ENCODE measurements at regions not wholly inside any gene's neighbourhood (a gene's known extent, or its start where the extent isn't known, plus 50 kb on each side); places are given as distances from the start of the nearest gene placed in this dataset.

- no peak for TF ChIP-seq CTCF (IDR thresholded peaks at IDR 0.05)
- Histone ChIP-seq H3K27ac (no peak overlapping the region), H3K27me3 (no peaks in the 10 kb centered on the region), H3K4me1 (no peaks in the 10 kb centered on the region), H3K36me3 (no peaks in the 10 kb centered on the region), H3K9me3 (no peaks in the 10 kb centered on the region), H3K4me3 (no peak overlapping the region)
- DNase-seq (ENCODE audit: low spot score), result no peak
Observed at GRCh38 chr9:1606253-1606652, 408.9 kb upstream of the SMARCA2 start.

DNA sequence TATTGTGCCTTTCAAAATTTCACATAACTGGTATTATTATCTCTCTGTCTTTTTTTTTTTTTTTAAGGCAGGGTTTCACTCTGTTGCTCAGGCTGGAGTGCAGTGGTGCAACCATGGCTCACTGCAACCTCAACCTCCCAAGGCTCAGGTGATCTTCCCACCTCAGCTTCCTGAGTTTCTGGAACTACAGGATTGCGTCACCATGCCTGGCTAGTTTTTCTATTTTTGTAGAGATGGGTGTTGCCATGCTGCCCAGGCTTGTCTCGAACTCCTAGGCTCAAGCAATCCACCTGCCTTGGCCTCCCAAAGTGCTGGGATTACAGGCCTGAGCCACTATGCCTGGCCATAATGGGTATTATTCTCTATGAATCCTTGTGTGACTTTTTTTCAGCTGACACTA is 402.3 kb upstream of the SMARCA2 start:
- no peaks in the 10 kb centered on the region for H3K4me1 ChIP-seq
- H3K36me3 ChIP-seq, result no peaks in the 10 kb centered on the region
- no peak overlapping the region for H3K4me3 ChIP-seq
- H3K27me3 ChIP-seq, result no peaks in the 10 kb centered on the region
- H3K9me3 ChIP-seq, result peaks cover 0 to 8% of the 10 kb centered on the region in 2 donors
- H3K27ac ChIP-seq, result no peak overlapping the region
- DNase-seq (ENCODE audit: low spot score), result no peak
- no peak for TF ChIP-seq CTCF (IDR thresholded peaks at IDR 0.05)

DNA sequence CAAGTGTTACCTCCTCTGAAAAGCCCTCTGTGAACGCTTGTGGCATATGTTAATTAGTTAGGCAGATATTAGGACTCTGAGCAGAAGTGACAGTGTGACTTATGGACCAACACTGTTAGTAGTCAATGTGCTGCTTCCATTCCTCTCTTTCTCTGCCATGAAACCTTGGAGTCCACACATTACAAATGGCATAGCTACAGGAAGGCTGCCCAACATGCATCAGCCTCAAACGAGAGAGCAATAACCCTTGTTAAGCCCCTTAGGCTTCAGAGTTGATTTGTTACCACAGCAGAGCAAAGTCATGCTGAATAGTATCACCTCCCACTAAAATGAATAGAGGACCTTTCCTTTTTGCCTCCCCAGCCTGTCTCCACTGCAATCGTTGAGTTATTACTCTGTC is 397.7 kb upstream of the SMARCA2 start:
- no peak for TF ChIP-seq CTCF (IDR thresholded peaks at IDR 0.05)

GRCh38 chr9:1619915-1620710 is 395.0 kb upstream of the SMARCA2 start:
- Histone ChIP-seq H3K36me3 (no peaks in the 10 kb centered on the region), H3K4me3 (no peak overlapping the region), H3K9me3 (peaks cover 0 to 8% of the 10 kb centered on the region in 2 donors), H3K4me1 (no peaks in the 10 kb centered on the region), H3K27me3 (no peaks in the 10 kb centered on the region), H3K27ac (no peak overlapping the region)
- TF ChIP-seq CTCF (IDR thresholded peaks at IDR 0.05), result peak in 1 of 2 donors; percentile 32
- no peak for DNase-seq (ENCODE audit: low spot score)

More for the DNA sequence above, 397.7 kb upstream of the SMARCA2 start:
- Histone ChIP-seq H3K27ac (no peak overlapping the region), H3K36me3 (no peaks in the 10 kb centered on the region), H3K4me1 (no peaks in the 10 kb centered on the region), H3K9me3 (peaks cover 0 to 8% of the 10 kb centered on the region in 2 donors), H3K4me3 (no peak overlapping the region), H3K27me3 (no peaks in the 10 kb centered on the region)
- DNase-seq (ENCODE audit: low spot score), result no peak

GRCh38 chr9:1637401-1637800 is 377.7 kb upstream of the SMARCA2 start:
- H3K9me3 ChIP-seq, result no peaks in the 10 kb centered on the region
- no peak overlapping the region for H3K4me3 ChIP-seq
- no peak for TF ChIP-seq CTCF (IDR thresholded peaks at IDR 0.05)
- H3K27ac ChIP-seq, result no peak overlapping the region
- no peak for DNase-seq (ENCODE audit: low spot score)
- no peaks in the 10 kb centered on the region for H3K36me3 ChIP-seq
- H3K27me3 ChIP-seq, result no peaks in the 10 kb centered on the region
- no peaks in the 10 kb centered on the region for H3K4me1 ChIP-seq

DNA sequence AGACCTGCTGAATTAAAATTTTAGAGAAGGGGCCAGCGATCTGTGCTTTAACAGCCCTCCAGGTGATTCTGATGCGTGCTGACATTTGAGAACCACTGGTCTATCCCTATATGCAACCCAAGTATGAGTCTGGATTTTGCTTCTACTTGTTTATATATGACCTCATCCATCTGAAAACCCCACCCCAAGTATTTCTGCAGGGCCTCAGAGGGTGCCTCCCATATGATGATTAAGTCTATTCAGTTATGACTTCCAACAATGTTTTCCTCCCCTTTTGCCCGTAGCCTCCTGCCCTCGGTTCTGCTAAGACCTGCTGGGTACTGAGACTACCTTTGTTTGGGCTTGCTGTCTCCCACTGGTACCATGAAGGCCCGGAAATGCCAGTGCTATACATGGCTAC is 376.0 kb upstream of the SMARCA2 start:
- H3K27ac ChIP-seq, result no peak overlapping the region
- no peak overlapping the region for H3K4me3 ChIP-seq
- no peaks in the 10 kb centered on the region for H3K36me3 ChIP-seq
- no peak for DNase-seq (ENCODE audit: low spot score)
- no peaks in the 10 kb centered on the region for H3K9me3 ChIP-seq
- TF ChIP-seq CTCF (IDR thresholded peaks at IDR 0.05), result no peak
- H3K4me1 ChIP-seq, result no peaks in the 10 kb centered on the region
- H3K27me3 ChIP-seq, result no peaks in the 10 kb centered on the region

Measured in right atrium auricular region (tissue), 2 donors.